Transverse colon (tissue), 4 donors: ENCODE measurements at regions not wholly inside any gene's neighbourhood (a gene's known extent, or its start where the extent isn't known, plus 50 kb on each side); places are given as distances from the start of the nearest gene placed in this dataset.

Experiments used
- POLR2A ChIP-seq: fragments of 450-650 bp; IDR thresholded peaks from one replicate; pipeline ENCODE4 v1.6.1; 2016; ENCODE audit warnings: antibody characterized with exemption, mild to moderate bottlenecking, moderate library complexity
- POLR2AphosphoS5 ChIP-seq, 3 donors: sonication (generic); formaldehyde crosslinking; IDR thresholded peaks; one replicate each; pipeline ENCODE4 v1.6.1; 2016; ENCODE audit warnings: antibody characterized with exemption in 3 of 3
- TF ChIP-seq, protein P1 (sequence below), 5 experiments: fragments of 200-600 bp in 3 of 5; fragments of 450-650 bp in 2 of 5; sonication (generic) in 3 of 5; IDR thresholded peaks; 1 replicate in 2 of 5; 2 replicates in 3 of 5; pipeline ENCODE4 v1.5.1; 2016 to 2017; ENCODE audit warnings: antibody characterized with exemption in 5 of 5, inconsistent platforms in 3 of 5, mild to moderate bottlenecking in 2 of 5, moderate library complexity in 1 of 5

DNA sequence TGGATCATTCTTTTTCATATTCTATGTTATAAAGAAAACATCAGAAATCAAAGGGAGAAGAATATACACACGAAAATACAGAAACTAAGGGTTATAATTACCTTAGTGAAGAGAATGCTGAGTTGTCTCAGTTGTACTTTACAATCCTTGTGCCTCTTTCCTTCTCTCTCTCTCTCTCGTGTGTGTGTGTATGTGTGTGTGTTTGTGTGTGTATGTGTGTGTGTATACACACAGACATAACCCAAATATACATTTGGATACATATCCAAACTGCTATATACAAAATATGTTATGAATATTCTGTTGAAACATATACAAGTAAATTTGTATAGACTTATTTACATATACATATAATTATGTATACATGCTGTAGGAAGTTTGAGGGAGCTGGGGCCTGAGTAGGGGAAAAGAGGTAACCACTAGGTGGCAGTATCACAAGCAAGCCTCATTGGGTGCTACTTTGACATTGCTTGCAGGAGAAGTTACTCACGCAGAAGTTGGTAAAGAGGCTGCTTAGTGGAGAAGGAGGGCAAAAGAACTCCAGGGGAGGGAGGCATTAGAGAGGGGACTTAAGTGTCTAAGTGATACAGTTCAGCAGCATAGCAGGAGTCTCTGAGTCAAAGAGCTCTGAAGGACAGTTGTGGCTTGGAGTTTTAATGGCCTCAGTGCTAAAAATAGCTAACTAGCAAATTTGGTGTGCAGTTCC is 465.1 kb upstream of the PCDH20 start:
- TF ChIP-seq, protein P1, sequence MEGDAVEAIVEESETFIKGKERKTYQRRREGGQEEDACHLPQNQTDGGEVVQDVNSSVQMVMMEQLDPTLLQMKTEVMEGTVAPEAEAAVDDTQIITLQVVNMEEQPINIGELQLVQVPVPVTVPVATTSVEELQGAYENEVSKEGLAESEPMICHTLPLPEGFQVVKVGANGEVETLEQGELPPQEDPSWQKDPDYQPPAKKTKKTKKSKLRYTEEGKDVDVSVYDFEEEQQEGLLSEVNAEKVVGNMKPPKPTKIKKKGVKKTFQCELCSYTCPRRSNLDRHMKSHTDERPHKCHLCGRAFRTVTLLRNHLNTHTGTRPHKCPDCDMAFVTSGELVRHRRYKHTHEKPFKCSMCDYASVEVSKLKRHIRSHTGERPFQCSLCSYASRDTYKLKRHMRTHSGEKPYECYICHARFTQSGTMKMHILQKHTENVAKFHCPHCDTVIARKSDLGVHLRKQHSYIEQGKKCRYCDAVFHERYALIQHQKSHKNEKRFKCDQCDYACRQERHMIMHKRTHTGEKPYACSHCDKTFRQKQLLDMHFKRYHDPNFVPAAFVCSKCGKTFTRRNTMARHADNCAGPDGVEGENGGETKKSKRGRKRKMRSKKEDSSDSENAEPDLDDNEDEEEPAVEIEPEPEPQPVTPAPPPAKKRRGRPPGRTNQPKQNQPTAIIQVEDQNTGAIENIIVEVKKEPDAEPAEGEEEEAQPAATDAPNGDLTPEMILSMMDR (IDR thresholded peaks at IDR 0.05), result peak in 3 of 5 experiments; percentile 12 to 43 (median 30)
- TF ChIP-seq POLR2A (no peak), POLR2AphosphoS5 (IDR thresholded peaks at IDR 0.05) (no peak)
